ENCODE measurements at regions not wholly inside any gene's neighbourhood (a gene's known extent, or its start where the extent isn't known, plus 50 kb on each side); places are given as distances from the start of the nearest gene placed in this dataset.

DNA sequence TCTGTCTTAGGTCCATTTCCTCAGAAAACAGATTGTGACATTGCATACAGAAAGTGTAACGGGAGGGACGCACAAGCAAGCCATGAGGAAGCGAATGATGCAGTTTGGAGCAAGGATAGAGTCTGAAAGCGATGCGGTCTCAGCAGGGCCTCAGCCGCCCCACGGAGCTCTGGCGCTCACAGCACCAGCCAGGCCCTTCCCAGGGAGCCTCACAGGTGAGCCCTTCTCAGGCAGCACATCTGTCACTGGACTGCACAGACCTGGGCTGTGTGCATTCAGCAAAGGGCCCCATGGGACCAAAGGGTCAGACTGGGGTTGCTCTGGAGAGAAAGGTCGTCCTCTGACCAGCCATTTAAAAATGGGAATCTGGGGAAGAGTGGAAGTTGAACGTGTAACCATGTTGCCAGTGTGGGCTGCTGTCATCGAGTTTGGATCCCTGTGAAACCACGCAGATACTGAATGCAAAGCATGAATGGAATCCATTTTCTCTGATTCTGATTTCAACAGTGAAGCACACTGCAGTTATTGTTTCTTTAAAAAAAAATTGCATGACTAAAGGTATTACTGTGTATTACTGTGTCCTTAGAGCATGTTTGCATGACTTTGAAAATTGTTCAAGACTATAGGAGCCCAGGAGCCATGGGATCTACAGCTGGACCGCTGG is 350.0 kb upstream of the AKR1E2 start:
- DNase-seq: no peak

DNA sequence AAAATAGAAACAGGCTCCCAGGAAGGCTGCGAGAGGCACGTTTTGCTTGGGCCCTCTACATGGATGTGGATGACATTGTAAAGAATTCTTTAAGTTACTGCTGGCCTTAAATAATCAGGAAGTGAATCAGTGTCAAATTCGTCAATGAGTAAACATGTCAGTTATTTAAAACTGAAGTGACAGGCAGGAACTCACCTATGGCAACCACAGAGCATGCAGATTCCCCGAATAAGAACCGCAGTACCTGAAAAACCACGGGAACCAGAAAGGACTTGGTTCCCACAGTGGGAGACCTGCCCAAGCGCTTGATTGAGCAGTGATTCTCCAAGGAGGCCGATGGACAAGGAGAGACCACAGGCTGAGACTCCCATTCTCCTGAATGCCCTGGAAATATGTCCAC is 351.2 kb upstream of the AKR1E2 start:
- peak in 1 of 2 experiments; percentile 6 for DNase-seq

DNA sequence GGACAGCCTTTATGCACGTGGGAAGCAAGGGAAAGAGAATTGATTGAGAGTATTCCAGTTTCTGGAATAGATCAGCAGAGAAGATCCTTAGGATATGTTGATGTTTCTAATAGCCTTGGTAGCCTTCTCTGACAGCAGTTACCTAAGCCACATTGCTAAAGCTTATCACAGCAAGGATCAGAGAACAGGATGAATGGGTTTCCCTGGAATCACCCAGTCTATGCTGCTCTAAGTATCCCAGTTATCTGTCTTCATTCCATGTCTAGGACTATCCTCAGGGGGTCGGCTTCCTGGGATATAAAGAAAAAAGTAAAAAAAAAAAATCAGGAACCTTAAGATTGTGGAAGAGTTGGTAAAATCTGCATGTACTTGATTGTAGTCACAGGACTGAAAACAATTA is 352.0 kb upstream of the AKR1E2 start:
- no peak for DNase-seq

DNA sequence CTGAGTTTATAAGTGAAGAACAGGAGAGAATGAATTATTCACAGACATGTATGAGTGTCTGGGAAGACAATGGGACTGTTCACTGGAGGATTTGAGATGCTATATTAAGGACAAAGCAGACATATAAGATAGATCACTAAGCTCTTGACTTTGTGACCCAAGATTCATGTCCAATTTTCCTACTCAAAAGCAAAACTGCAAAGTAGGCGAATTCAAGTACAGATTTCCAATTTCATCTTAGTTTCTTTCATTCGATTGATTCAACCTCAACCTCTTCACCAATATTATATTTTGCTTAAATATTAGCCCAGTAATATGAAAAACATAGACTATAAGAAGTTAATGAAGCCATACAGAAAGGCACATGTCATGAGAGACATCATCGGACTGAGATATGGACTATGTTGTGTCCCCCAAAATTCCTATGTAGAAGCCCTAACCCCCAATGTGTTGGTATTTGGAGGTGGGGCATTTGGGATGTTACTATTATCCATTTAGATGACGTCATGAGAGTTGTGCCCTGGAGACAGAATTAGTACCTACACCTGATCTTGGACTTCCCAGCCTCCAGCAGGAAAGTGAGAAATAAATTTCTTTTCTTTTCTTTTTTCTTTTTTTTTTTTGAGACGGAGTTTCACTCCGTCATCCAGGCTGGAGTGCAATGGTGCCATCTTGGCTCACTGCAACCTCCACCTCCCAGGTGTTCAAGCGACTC is 353.7 kb upstream of the AKR1E2 start:
- no peak for DNase-seq

DNA sequence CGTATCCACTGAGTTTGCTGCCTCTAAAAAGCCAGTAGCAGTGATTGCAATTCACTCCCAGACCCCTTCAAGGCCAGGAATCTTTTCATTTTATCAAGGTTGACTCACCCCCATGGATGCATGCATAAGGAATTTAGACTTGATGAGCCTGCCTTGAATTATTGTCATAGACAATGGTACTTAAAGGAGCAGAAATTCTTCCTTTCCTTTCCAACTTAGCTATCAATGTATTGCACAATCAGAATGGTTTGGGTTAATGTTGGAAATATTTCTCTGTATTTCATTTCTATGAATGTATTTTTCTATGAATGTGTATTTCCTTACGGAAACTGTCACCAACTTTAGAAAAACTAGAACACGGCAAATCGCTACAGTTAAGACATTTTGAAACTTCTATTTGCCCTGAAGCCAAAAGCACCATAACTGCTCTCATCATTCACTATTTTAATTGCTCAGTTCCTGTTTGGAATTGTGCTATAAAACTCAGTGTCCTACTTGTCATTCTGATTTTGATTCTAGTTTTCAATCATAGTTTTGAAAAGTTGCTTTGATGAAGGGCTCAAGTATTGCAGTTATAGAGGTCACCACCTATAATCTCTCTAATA is 355.7 kb upstream of the AKR1E2 start:
- no peak for DNase-seq

DNA sequence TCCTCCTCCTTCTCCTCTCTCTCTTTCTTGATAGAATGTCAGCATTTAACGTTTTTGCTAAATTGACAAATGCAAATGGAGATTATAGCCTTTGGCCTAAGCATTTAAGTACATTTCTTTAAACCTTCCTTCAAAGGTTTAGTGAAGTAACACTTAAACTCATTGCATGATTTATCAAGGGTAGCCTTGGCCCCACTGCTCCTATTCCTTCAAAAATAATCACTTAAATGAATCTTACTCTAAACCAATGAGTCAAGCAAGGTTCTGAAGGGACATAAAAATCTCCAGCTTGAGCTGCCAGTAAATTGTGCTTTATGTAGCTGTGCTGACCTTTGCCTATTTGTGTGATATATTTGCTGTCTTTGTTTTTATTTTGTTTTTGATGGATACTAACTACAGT is 358.5 kb upstream of the AKR1E2 start:
- DNase-seq: no peak

DNA sequence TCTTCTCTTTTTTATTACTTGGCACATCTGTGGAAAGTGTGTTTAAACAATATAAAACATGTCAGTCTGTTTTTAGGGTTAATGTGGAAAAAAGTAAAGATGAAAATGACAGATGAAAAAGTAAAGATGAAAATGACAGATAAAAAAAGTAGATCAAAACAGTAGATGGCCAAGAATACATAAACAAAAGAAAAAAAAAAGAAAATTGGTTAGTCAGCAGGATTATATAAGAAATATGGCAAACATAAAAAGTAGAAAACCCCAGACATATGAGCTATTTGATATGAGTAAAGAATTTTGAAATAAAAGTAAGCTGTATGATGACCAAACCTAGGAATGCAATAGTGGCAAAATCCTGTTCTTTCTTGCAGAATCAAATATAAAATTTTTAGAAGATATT is 365.7 kb upstream of the AKR1E2 start:
- no peak for DNase-seq

DNA sequence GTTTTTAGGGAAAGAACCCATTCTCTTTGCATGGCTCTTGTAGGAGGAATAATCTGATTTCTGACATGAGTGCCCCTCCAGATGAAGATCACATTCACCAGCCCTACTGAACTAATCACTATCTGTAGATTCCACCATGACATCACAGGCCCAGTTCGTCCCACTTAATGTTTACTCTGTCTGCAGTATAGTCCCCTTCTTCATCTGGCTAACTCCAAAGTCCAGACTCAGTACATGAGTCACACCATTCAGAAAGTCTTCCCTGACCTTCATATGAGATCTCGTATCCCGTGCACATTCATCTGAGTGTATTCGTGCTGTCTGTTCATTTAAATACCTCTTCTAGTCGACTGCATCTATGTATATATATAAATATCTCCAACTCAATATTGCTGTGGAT is 366.5 kb upstream of the AKR1E2 start:
- no peak for DNase-seq

DNA sequence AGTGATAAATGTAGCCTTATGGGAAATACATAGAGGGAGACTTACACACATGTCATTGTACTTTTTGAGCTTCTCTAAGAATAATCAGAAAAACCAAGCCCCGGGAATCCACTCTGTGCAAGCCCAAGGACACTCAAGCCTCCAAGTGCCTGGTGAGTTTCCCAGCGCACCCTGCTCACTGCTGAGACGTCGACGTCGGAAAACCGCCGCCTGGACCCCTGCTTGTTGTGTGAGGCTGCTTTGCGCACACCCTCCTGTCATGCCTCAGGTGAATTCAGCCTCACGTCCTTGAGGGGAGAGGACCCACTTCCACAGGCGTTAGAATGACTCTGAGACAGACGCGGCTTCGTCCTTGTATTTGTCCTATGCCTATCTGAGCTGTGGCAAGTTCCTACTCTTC is 368.4 kb upstream of the AKR1E2 start:
- no peak for DNase-seq

DNA sequence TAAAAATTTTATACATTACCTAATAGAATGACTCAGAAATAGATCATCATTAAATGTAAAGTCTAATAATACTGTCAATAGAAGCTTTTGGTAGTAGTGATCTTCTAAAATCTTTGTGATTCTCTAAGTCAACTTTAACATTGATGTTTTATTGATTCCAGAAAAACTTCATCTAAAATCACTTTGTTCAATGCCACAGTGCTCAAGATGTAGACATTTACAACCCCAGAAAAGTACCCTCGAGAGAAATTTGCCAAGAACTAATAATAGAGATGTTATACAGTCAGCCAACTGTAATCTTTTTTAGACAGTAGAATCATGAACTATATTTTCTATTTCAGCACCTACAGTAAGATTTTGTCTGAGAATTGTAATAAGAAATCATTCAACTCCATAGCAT is 369.2 kb upstream of the AKR1E2 start:
- DNase-seq: no peak

DNA sequence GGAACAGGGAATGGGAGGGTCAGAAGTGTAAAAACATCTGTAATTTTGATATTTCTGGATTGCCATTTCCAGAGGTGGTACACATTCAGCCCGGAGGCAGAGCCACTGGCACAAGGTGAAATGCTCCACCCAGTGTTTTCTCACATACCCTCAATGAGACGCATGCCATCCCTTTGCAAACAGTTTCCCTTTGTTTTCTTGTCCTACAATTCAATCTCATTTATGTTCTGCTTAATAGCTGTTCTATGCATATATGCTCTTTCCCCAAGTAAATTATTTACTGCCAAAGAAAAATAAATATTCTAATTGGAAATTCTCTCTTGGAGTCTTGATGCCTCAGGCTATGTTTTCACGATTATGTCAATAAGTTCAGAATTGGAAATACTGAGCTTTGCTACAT is 369.7 kb upstream of the AKR1E2 start:
- no peak for DNase-seq

DNA sequence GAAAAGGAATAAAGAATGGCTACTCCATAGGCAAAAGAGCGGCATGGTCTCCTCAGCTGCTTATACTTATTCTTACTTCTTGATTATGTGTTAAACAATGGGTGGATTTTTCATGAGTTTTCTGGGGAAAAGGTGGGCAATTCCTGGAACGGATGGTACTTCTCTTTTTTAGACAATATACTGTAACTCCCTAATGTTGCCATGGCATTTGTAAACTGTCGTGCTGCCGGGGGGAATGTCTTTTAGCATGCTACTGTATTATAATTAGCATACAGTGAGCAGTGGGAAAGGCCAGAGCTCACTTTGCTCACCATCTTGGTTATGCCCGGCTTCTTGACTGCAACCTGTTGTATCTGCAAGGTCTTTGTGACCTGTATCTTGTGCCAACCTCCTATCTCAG is 372.1 kb upstream of the AKR1E2 start:
- no peak for DNase-seq

DNA sequence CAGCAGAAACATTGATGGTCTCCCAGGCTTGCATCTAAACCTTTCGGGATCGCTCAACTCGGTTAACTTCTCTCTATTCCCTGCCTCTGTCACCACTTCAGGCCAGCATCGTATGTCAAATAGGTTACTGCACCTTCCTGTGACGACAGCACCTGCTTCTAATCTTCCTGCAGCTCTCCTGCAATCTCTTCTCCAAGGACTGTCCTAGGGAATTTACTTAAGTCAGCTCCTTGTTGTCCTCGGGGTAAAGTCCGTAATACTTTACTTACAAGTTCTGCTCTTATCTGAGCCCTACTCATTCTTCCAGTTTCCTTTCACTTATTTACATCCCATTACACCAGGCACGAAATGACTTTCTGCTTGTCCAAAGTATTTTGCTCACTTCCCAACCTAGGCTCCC is 372.7 kb upstream of the AKR1E2 start:
- DNase-seq: no peak

DNA sequence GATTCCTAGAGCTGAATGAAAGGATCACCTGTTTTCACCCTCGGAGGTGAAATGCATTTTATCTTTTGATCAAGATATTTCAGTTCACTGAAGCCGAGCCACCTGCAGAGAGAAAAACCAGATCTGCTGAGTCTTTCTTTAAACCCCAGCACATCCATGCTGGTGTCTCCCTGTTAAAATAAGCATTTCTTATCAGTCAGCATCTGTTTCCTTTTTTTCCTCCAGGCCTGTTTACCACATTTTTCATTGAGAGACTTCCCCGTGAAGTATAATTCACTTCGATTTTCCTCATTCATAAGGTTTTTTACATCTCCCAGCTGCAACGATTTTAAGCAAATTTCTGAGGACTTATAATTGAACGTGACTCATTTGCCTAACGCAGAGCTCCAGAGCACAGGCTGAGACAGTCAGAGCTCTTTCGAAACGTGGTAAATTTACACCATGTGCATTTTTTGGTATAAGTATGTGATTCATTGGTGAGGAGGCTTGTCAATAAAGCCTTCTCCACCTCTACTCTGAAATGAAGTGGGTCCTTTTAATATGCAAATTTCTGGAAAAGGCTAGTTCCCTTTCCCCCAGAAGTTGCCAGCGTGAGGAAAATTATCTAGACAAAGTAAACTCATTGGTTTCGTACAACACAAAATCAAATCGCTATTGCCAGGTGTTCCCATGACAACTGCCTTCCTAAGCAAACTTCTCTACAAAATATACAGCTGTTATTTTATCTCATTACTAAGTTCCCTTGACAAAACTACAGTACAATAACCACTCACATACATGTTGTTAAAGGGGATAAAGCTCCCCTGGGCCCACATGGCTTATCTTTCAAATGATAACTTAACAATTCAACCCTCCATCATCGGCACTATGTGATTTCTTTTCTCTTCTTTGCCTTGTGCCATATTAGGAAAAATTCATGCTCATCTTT is 374.8 kb upstream of the AKR1E2 start:
- no peak for DNase-seq

DNA sequence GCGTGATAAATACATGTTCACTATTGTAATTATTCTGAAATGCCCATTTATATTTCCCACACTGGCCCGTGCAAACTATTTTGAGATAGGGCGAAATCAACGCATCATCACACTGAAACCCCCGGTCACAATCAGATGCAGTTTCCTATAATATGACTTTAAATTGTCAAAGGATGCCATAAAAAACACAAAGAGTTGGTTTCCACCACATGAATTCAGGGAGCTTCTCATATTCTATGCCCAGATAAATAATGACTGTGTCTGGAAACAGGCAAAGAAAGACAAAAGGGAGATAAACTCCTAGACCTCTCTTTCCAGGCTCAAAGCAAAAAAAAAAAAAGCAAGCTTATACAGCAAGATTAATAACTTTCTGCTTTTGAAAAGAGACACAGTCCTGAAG is 375.8 kb upstream of the AKR1E2 start:
- no peak for DNase-seq

DNA sequence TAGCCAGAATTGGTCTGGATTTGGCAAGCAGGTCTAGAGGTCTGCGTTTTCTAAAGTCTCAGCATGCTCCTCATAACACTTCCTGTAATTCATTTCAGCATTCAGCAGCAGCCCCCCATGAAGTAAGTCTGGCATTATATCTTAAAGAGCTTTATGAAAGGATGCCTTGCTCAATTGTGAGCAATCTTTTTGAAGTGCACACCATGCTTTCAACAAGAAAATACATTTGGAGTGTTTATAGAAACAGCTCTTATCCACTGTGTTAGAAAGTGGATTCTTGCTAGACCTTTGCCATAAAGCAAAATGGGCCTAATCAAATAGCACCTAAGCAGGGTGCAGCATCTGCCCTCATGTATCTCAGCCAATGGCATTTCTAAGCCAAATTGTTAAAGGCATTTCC is 378.0 kb upstream of the AKR1E2 start:
- no peak for DNase-seq

DNA sequence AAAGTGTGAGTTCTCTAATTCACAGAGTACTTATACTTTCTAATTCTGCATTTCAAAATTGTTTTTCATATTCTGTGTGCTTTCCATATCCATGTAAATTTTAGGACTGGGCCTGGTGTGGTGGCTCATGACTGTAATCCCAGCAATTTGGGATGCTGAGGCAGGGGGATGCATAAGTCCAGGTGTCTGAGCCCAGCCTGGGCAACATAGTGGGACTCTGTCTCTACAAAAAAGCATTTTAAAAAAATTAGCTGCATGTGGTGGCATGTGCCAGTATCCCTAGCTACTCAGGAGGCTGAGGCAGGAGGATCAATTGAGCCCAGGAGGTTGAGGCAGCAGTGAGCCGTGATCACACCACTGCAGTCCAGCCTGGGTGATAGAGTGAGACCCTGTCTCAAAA is 382.6 kb upstream of the AKR1E2 start:
- no peak for DNase-seq

DNA sequence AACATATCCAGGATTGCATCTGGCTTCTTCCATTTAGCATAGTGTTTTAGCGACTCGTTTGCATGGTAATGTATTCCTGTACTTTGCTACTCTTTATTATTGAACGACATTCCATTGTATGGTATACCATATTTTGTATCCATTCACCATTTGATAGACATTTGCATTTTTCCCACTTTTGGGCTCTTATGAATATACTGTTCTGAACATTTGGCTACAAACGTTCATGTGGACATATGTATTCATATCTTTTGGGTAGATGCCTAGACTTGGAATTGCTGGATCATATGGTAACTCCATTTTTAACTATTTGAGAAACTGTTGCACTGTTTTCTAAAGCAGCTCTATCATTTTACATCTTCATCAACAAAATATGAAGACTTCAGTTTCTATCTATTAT is 383.7 kb upstream of the AKR1E2 start:
- DNase-seq: no peak

DNA sequence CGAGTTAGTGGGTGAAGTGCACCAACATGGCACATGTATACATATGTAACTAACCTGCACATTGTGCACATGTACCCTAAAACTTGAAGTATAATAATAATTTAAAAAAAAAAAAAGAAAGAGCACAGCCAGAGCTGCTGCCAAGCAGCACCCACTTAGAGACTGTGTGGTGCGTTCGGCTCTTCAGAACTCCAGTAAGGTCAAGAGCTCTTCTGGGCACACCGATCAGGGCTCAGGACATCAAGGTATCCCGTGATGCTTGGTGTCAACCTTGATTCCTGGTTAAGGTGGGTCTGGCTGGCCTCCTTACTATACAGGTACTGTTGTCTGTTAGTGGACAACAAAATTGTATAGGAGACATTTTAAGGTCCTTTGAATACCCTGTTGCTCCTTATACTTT is 385.7 kb upstream of the AKR1E2 start:
- no peak for DNase-seq

DNA sequence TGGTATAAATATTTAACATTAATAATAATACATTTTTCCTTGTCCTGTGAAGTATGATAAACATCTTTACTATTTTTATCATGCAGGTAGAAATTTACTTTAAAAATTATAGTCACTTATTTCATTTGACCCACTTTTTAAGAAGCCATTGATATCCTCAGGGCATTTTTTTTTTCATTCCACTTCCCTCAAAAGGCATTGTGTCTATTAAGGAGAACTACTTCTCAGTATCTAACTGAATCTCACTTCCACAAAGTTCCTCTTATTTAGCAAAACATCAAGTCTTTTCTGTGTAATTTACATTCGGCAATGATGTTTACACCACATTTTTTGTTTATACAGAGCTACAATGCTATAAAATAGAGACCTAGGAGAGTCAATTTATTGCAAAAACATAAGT is 388.2 kb upstream of the AKR1E2 start:
- DNase-seq: no peak

DNA sequence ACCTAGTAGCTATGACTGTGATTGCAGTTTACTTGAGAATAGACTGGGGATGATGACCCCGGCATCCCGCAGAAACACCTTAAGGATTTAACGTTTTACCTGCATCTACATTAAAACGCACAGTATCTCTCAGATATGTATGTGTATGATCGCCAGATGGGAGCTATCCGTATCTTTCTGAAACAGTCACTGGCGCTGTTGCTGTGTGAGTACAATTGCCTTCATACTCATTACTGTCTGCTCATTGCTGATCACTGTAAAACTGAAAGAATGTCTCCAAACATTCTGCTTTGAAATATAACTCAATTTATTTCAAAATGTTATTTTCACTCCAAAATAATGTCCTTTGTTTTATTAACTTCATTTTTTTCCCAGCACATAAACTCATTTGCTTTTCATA is 388.9 kb upstream of the AKR1E2 start:
- no peak for DNase-seq

DNA sequence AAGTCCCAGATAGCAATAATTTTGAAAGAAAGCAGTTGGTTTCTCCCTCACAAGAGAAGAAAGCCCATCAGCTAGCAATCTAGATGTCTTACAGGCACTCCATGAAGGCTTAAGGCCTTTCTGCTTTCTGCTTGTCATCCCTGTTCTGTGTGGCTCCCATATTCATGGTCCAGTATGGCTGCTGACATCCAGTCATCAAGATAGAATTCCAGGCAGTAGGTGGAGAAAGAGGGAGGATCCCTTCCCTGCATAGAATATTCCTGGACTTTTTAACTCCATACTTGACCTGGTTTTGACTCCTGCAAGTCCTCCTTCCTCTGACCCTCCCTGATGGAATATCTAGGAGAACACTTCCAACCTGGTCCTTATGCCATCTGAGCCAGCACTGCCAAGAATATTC is 389.9 kb upstream of the AKR1E2 start:
- no peak for DNase-seq

DNA sequence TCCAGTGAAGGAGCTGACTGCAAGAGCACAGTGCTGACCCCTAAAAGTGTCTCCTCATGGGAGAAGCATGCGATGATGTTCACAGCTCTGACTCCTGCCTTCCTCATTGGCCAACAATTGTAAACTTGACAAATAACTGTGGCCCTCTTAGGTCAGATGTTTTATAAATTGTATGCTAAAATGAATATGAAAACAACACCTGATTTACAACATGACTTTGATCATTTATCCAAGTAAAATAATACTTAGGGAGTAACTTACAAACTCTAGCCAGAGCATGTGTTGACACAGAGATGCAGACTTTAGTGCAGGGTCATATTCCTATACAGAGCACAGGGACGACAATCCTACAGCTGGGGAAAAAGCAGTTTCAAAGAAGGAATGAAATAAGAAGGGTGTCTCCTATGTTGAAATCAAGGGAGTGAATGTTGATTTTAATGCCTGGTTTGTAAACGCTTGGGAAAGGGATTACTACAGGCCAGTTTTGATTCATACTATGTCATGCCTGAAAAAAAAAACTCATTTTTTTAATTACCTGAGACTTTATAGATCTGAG is 391.4 kb upstream of the AKR1E2 start:
- no peak for DNase-seq

Data from activated CD4-positive, alpha-beta T cell treated with anti-CD3 and anti-CD28 coated beads, Interleukin-2, amount 50 U/mL, for 48 hours (primary cell).